ENCODE measurements at regions not wholly inside any gene's neighbourhood (a gene's known extent, or its start where the extent isn't known, plus 50 kb on each side); places are given as distances from the start of the nearest gene placed in this dataset.

GRCh38 chr12:90193500-90193899 lies 484.9 kb upstream of the ATP2B1 start:
- no peaks in the 10 kb centered on the region for H3K9me3 Mint-ChIP-seq
- no peak overlapping the region for H3K27ac Mint-ChIP-seq
- no peaks in the 10 kb centered on the region for H3K27me3 Mint-ChIP-seq
- no peak for ATAC-seq (ENCODE audit: low read depth)
- DNase-seq (ENCODE audit: low spot score in 2 of 2) = no peak
- H3K4me1 Mint-ChIP-seq = no peaks in the 10 kb centered on the region
- no peak overlapping the region for H3K4me3 Mint-ChIP-seq
- peaks cover 2% of the 10 kb centered on the region for H3K36me3 Mint-ChIP-seq

GRCh38 chr12:90188857-90189256 lies 480.2 kb upstream of the ATP2B1 start:
- no peak overlapping the region for H3K27ac Mint-ChIP-seq
- H3K36me3 Mint-ChIP-seq = peaks cover 2% of the 10 kb centered on the region
- H3K27me3 Mint-ChIP-seq = no peaks in the 10 kb centered on the region
- no peak for ATAC-seq (ENCODE audit: low read depth)
- H3K9me3 Mint-ChIP-seq = no peaks in the 10 kb centered on the region
- H3K4me1 Mint-ChIP-seq = peaks cover 3% of the 10 kb centered on the region
- DNase-seq (ENCODE audit: low spot score in 2 of 2) = no peak
- H3K4me3 Mint-ChIP-seq = no peak overlapping the region

GRCh38 chr12:90183201-90183600 lies 474.6 kb upstream of the ATP2B1 start:
- Mint-ChIP-seq H3K9me3 (peaks cover 6% of the 10 kb centered on the region), H3K4me3 (no peak overlapping the region), H3K4me1 (peaks cover 3% of the 10 kb centered on the region), H3K27me3 (no peaks in the 10 kb centered on the region), H3K27ac (no peak overlapping the region), H3K36me3 (peaks cover 2% of the 10 kb centered on the region)
- DNase-seq (ENCODE audit: low spot score in 2 of 2) (no peak), ATAC-seq (ENCODE audit: low read depth) (no peak)

GRCh38 chr12:90181216-90181615 lies 472.6 kb upstream of the ATP2B1 start:
- Mint-ChIP-seq H3K36me3 (peaks cover 2% of the 10 kb centered on the region), H3K27ac (no peak overlapping the region), H3K9me3 (peaks cover 6% of the 10 kb centered on the region), H3K27me3 (no peaks in the 10 kb centered on the region), H3K4me3 (no peak overlapping the region), H3K4me1 (peaks cover under 1% of the 10 kb centered on the region)
- no peak for ATAC-seq (ENCODE audit: low read depth)
- DNase-seq (ENCODE audit: low spot score in 2 of 2) = no peak

- Mint-ChIP-seq H3K4me1 (no peaks in the 10 kb centered on the region), H3K27me3 (no peaks in the 10 kb centered on the region), H3K4me3 (no peak overlapping the region), H3K9me3 (peaks cover 2% of the 10 kb centered on the region), H3K36me3 (peaks cover 2% of the 10 kb centered on the region), H3K27ac (no peak overlapping the region)
- DNase-seq (ENCODE audit: low spot score in 2 of 2) = no peak
- no peak for ATAC-seq (ENCODE audit: low read depth)
These were observed 466.3 kb upstream of the ATP2B1 start for GRCh38 chr12:90174956-90175355.

GRCh38 chr12:90174198-90174510 lies 465.5 kb upstream of the ATP2B1 start:
- no peaks in the 10 kb centered on the region for H3K36me3 Mint-ChIP-seq
- no peaks in the 10 kb centered on the region for H3K4me1 Mint-ChIP-seq
- H3K27ac Mint-ChIP-seq = no peak overlapping the region
- no peaks in the 10 kb centered on the region for H3K27me3 Mint-ChIP-seq
- ATAC-seq (ENCODE audit: low read depth) (no peak), DNase-seq (ENCODE audit: low spot score in 2 of 2) (no peak)
- peaks cover 2% of the 10 kb centered on the region for H3K9me3 Mint-ChIP-seq
- no peak overlapping the region for H3K4me3 Mint-ChIP-seq

- H3K4me1 Mint-ChIP-seq = no peaks in the 10 kb centered on the region
- no peaks in the 10 kb centered on the region for H3K27me3 Mint-ChIP-seq
- no peaks in the 10 kb centered on the region for H3K36me3 Mint-ChIP-seq
- DNase-seq (ENCODE audit: low spot score in 2 of 2) (no peak), ATAC-seq (ENCODE audit: low read depth) (no peak)
- H3K27ac Mint-ChIP-seq = no peak overlapping the region
- peaks cover 2% of the 10 kb centered on the region for H3K9me3 Mint-ChIP-seq
- no peak overlapping the region for H3K4me3 Mint-ChIP-seq
These were observed 465.0 kb upstream of the ATP2B1 start for GRCh38 chr12:90173499-90174197.

- Mint-ChIP-seq H3K27me3 (no peaks in the 10 kb centered on the region), H3K4me1 (no peaks in the 10 kb centered on the region), H3K4me3 (no peak overlapping the region), H3K36me3 (no peaks in the 10 kb centered on the region), H3K9me3 (peaks cover 2% of the 10 kb centered on the region), H3K27ac (no peak overlapping the region)
- DNase-seq (ENCODE audit: low spot score in 2 of 2) (no peak), ATAC-seq (ENCODE audit: low read depth) (no peak)
These were observed 463.9 kb upstream of the ATP2B1 start for GRCh38 chr12:90172524-90172923.

- H3K27ac Mint-ChIP-seq = no peak overlapping the region
- ATAC-seq (ENCODE audit: low read depth) = no peak
- no peaks in the 10 kb centered on the region for H3K27me3 Mint-ChIP-seq
- no peak overlapping the region for H3K4me3 Mint-ChIP-seq
- H3K9me3 Mint-ChIP-seq = peaks cover 2% of the 10 kb centered on the region
- H3K36me3 Mint-ChIP-seq = no peaks in the 10 kb centered on the region
- H3K4me1 Mint-ChIP-seq = no peaks in the 10 kb centered on the region
- DNase-seq (ENCODE audit: low spot score in 2 of 2) = no peak
These were observed 462.1 kb upstream of the ATP2B1 start for GRCh38 chr12:90170740-90171139.

- Mint-ChIP-seq H3K9me3 (peaks cover 2% of the 10 kb centered on the region), H3K27ac (no peak overlapping the region)
These were observed 459.0 kb upstream of the ATP2B1 start for GRCh38 chr12:90167518-90168208.

GRCh38 chr12:90166671-90167070 lies 458.0 kb upstream of the ATP2B1 start:
- Mint-ChIP-seq H3K9me3 (peaks cover 5% of the 10 kb centered on the region), H3K4me1 (peaks cover 8% of the 10 kb centered on the region), H3K27ac (no peak overlapping the region), H3K36me3 (no peaks in the 10 kb centered on the region), H3K27me3 (no peaks in the 10 kb centered on the region), H3K4me3 (no peak overlapping the region)
- ATAC-seq (ENCODE audit: low read depth) = no peak
- no peak for DNase-seq (ENCODE audit: low spot score in 2 of 2)

More at GRCh38 chr12:90167518-90168208, 459.0 kb upstream of the ATP2B1 start:
- H3K4me1 Mint-ChIP-seq = peaks cover under 1% of the 10 kb centered on the region
- DNase-seq (ENCODE audit: low spot score in 2 of 2) = no peak
- H3K36me3 Mint-ChIP-seq = no peaks in the 10 kb centered on the region
- no peaks in the 10 kb centered on the region for H3K27me3 Mint-ChIP-seq
- ATAC-seq (ENCODE audit: low read depth) = no peak
- no peak overlapping the region for H3K4me3 Mint-ChIP-seq

GRCh38 chr12:90166012-90166411 lies 457.4 kb upstream of the ATP2B1 start:
- ATAC-seq (ENCODE audit: low read depth) (no peak), DNase-seq (ENCODE audit: low spot score in 2 of 2) (no peak)
- Mint-ChIP-seq H3K4me1 (peaks cover 8% of the 10 kb centered on the region), H3K4me3 (no peak overlapping the region), H3K27ac (no peak overlapping the region), H3K9me3 (peaks cover 5% of the 10 kb centered on the region), H3K27me3 (no peaks in the 10 kb centered on the region), H3K36me3 (no peaks in the 10 kb centered on the region)

- Mint-ChIP-seq H3K4me3 (no peak overlapping the region), H3K4me1 (peaks cover 8% of the 10 kb centered on the region)
- no peak for ATAC-seq (ENCODE audit: low read depth)
These were observed 455.3 kb upstream of the ATP2B1 start for GRCh38 chr12:90163975-90164374.

GRCh38 chr12:90153827-90154226 lies 445.2 kb upstream of the ATP2B1 start:
- no peaks in the 10 kb centered on the region for H3K9me3 Mint-ChIP-seq

More at GRCh38 chr12:90163975-90164374, 455.3 kb upstream of the ATP2B1 start:
- H3K9me3 Mint-ChIP-seq = peaks cover 3% of the 10 kb centered on the region
- no peaks in the 10 kb centered on the region for H3K27me3 Mint-ChIP-seq
- no peak overlapping the region for H3K27ac Mint-ChIP-seq
- H3K36me3 Mint-ChIP-seq = no peaks in the 10 kb centered on the region
- no peak for DNase-seq (ENCODE audit: low spot score in 2 of 2)

More at GRCh38 chr12:90153827-90154226, 445.2 kb upstream of the ATP2B1 start:
- Mint-ChIP-seq H3K4me1 (peaks cover 7% of the 10 kb centered on the region), H3K27me3 (no peaks in the 10 kb centered on the region), H3K4me3 (no peak overlapping the region), H3K36me3 (no peaks in the 10 kb centered on the region), H3K27ac (no peak overlapping the region)
- ATAC-seq (ENCODE audit: low read depth) (no peak), DNase-seq (ENCODE audit: low spot score in 2 of 2) (no peak)
